HG02571 (cell line): ENCODE measurements at regions not wholly inside any gene's neighbourhood (a gene's known extent, or its start where the extent isn't known, plus 50 kb on each side); places are given as distances from the start of the nearest gene placed in this dataset.

Source experiments
- ATAC-seq: cut with Tn5 transposase; IDR thresholded peaks from one replicate; pipeline ENCODE4 v1.9.1; 2021; ENCODE audit warnings: mild to moderate bottlenecking, moderate library complexity; ENCODE audit not compliant: unreplicated experiment

- ATAC-seq, result no peak
Observed at GRCh38 chr5:5583832-5584231, 161.4 kb downstream of the ICE1 start.

GRCh38 chr5:5583023-5583765, 160.7 kb downstream of the ICE1 start:
- ATAC-seq, result no peak

- ATAC-seq, result no peak
Observed at GRCh38 chr5:5581080-5581479, 158.6 kb downstream of the ICE1 start.

- no peak for ATAC-seq
Observed at GRCh38 chr5:5576744-5577143, 154.3 kb downstream of the ICE1 start.

- ATAC-seq, result no peak
Observed at GRCh38 chr5:5575461-5575860, 153.0 kb downstream of the ICE1 start.

- no peak for ATAC-seq
Observed at GRCh38 chr5:5573798-5574380, 151.4 kb downstream of the ICE1 start.

DNA sequence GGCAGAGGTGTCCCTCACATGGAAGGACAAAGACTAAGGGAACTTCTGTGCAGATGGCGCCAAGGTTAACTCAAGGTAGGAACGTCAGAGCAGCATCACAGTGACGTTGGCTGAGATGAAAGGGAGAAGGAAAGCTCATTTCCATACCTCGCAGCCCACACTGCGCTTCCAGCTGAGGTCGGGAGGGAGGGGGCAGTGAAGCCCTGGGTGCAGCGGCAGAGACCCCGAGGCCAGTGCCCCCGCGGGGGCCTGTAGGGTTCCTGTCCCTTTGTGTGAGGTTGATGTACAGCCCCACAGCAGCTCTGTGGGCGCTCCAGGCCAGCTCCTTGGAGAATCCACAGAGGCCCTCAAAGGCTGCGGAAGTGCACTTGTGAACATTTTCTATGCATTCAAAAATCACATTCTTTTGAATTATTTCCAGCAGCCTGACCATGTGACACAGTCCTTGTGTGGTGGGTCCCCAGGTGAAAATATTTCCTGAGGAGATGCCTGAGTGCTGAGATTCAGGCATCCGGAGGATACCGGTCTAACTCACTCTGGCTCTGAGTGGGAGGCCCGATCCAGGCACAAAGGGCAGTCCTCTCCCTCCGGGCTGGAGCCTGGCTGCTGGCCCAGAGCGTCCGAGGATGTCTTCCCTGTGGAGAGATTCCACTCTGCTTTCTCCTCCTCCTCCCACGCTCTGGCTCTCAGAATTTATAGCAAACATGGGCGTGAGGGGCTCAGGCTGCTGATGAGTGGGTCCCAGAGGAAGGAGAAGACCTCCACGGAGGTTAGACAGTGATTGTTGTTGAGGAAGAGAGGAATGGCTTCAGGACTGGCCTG, 150.7 kb downstream of the ICE1 start:
- ATAC-seq, result no peak

DNA sequence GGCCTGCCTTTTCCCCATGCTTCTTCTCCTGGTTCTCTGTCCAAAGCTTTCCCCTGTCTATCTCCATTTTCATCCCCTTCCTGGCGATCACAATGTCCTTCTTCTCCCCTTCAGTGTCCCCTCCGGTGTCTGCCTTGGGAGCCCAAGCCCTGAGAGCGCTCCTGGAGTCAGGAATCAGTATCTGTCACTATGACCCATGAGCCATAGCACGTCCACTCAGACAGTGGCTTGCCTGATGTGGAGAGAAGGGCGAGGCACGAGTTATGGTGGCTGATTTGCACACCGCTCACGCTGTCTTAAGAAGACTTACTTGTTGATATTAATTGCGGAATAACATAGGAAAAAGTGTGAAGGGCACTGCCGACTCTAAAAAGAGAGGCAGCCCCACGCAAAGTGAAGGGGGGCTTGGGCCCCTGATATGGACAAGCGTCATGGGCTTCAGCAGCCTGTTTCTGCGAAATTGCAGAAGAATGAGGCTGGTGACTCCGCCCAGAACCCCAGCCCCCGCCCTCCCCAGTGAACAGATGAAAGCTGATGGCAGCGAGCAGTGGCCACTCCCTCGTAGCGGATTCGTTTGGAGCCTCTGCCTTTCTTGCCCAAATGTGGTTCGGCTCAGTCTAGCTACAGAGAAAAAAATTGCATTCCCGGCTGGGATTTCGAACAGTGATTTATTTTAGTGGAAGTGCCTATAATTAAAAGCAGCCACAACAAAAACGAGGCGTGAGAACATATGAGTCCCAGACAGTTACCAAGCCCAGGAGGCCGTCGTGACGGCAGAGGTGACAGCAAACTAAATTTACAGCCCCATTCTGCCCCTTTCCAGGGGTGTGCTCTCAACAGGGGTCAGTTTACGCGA, 149.8 kb downstream of the ICE1 start:
- ATAC-seq, result no peak

- ATAC-seq, result no peak
Observed at GRCh38 chr5:5570646-5571045, 148.2 kb downstream of the ICE1 start.

DNA sequence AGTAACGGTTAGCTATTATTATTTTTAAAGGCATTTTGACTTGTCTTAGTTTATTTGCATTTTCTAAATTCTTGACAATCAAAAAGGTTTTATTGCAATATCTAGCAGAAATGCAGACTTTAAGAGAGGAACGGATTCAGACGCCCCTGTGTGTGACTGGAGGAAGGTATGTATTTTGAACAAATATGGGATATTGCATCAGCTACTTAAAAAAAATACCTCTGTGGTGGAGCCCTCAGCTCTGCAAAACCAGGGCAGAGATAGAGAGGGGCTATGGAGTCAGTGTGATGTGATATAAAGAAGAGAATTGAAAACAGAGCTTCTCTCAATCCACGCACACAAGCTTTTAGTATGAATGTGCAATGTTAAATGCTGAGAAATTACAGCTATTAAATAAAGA, 142.4 kb downstream of the ICE1 start:
- no peak for ATAC-seq

DNA sequence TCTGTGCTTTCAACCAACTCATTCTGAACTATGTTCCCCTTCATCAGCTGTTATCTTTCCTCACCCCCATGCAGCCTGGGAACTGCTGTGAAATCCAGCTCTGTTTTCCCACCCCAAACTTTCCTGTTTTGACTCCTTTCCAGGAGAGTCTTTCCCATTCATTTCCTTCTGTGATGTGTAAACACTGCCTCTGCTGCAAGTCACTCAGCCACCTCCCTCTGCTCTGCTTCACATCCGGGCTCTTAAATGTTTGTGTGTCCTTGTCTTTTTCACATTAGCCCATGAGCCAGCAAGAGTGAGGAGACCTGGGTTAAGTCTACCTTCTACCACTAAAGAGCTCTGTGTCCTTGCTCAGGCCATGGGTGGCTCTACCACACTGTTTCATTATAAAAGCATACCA, 137.5 kb downstream of the ICE1 start:
- no peak for ATAC-seq

DNA sequence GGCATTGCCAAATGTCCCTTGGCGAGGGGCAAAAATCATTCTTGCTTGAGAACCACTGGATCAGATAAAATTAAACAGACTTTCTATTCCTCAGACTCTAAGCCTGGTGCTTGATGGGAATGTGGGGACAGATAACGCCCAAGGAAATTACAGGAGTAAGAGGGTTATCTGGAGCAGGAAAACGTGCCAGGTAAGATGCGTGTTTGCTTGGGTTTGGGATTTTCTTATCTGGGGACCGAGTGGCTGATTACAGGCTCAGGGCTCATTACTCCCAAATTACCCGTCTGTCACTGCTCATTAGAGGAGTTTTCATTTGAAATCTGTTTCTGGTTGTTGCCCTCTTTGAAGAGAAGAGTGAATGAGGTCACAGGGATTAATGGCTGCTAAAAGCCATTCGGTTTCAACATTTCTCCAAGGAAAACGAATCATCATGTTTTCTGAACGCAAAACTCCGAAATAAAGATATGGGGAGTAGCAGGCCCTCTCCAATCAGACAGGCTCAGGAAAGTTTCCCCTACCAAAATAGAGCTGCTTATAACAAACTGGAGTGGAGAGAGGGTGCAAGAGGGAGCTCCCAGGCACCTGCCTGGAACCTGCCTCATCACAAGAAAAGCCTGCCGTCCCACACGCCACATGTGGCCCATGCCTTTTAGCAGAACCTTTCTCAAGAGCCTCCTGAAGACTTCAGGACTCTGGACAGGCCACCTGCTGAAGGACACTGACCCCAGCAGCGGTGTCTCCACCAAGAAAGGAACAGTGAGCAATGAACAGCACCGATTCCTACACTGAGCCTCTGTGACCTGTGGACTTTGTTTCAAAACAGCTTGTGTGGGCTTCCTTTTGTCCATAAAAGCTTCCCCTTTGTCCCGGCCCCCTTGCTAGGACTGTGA, 136.4 kb downstream of the ICE1 start:
- no peak for ATAC-seq

GRCh38 chr5:5558102-5558501, 135.6 kb downstream of the ICE1 start:
- no peak for ATAC-seq

DNA sequence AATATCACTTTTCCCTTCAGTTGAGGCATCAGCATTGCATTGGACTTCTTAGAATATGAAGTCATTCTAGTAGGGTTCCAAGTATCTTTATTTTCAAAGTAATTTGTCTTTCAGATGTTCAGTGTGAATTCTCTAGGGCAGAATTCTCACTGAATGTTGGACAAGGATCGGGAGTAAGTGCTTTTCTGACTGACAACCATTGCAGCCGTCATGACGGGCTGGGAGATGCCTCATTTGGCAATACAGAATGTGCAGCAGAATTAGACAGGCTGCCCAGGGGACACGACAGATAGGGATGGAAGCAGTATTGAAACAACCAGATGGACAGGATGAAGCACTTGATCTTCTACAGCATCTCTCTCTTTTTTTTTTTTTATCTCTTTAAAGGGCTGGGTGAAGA, 129.0 kb downstream of the ICE1 start:
- ATAC-seq, result no peak

GRCh38 chr5:5546408-5546807, 123.9 kb downstream of the ICE1 start:
- ATAC-seq, result no peak

GRCh38 chr5:5544094-5544663, 121.7 kb downstream of the ICE1 start:
- no peak for ATAC-seq

DNA sequence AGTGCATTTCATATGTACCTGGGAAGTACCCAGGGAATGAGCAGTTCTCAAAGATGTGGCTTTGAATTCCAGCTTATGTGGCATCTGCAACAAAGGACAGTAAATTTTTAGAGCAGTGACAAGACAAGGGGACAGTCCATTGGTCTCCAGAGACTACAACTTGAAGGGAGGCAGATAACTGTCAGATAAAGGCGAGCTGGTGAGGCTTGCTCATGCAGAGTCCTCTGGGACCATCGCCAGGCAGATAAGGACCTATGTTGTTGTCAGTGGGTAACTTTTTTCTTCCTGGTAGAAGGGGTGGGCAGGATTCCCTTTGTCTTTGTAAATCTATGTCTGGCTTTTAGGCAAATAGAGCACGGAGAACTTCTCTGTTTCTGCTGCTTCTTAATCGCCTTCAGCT, 120.2 kb downstream of the ICE1 start:
- no peak for ATAC-seq

- ATAC-seq, result no peak
Observed at GRCh38 chr5:5540065-5540464, 117.6 kb downstream of the ICE1 start.
